Stomach (tissue), 8 donors: ENCODE measurements at regions not wholly inside any gene's neighbourhood (a gene's known extent, or its start where the extent isn't known, plus 50 kb on each side); places are given as distances from the start of the nearest gene placed in this dataset.

Source experiments
- DNase-seq, 2 donors: peaks; one replicate each; pipeline versions ENCODE4 v3.0.0 to v3.0.0-alpha.2; 2013 to 2019
- H3K27ac ChIP-seq, 5 donors: fragments of 200-600 bp in 4 of 5; sonication (generic) in 4 of 5; one replicate each; pipeline ENCODE4 v1.5.1; 2013 to 2019; ENCODE audit warnings: mild to moderate bottlenecking in 1 of 5, moderate library complexity in 1 of 5
- H3K27me3 ChIP-seq, 3 donors: fragments of 200-600 bp; sonication (generic); one replicate each; pipeline ENCODE4 v1.5.1; 2017 to 2019; ENCODE audit warnings: mixed run types in 1 of 3
- H3K36me3 ChIP-seq, 4 donors: fragments of 200-600 bp; sonication (generic); 1 replicate in 3 of 4; 2 replicates in 1 of 4; pipeline ENCODE4 v1.5.1; 2016 to 2019
- H3K4me1 ChIP-seq, 4 donors: fragments of 200-600 bp; sonication (generic); one replicate each; pipeline ENCODE4 v1.5.1; 2016 to 2019
- H3K4me3 ChIP-seq, 4 donors: fragments of 200-600 bp; sonication (generic) in 3 of 4; one replicate each; pipeline ENCODE4 v1.5.1; 2016 to 2019; ENCODE audit warnings: mild to moderate bottlenecking in 1 of 4
- H3K9me3 ChIP-seq, 4 donors: fragments of 200-600 bp; sonication (generic); one replicate each; pipeline ENCODE4 v1.5.1; 2016 to 2019
- EP300 ChIP-seq: sonication (generic); formaldehyde crosslinking; IDR thresholded peaks from one replicate; pipeline ENCODE4 v1.6.1; 2017; ENCODE audit warnings: antibody characterized with exemption
- POLR2A ChIP-seq, 4 donors: fragments of 450-650 bp; IDR thresholded peaks; one replicate each; pipeline ENCODE4 v1.6.1; 2016; ENCODE audit warnings: antibody characterized with exemption in 4 of 4, control low read depth in 2 of 4, mild to moderate bottlenecking in 1 of 4, moderate library complexity in 1 of 4
- POLR2AphosphoS5 ChIP-seq, 3 donors: sonication (generic); formaldehyde crosslinking; IDR thresholded peaks; one replicate each; pipeline ENCODE4 v1.6.1; 2016; ENCODE audit warnings: antibody characterized with exemption in 3 of 3
- WGBS, 5 donors: extraction: QIAGEN DNeasy Blood & Tissue Kit in 3 of 5; methylation state at CpG; one replicate each; pipeline versions ENCODE4 v1.1.5 to v1.1.7; 2013 to 2018; 5-methylcytosine and 5-hydroxymethylcytosine counted together
- intact Hi-C: fragments of 100-400 bp; cut with DNase I; formaldehyde crosslinking; loops from one replicate; pipeline ENCODE4 v1.15.1; 2023; ENCODE audit warnings: low total_unique reads
- TF ChIP-seq, protein P1 (sequence below), 7 experiments: fragments of 450-650 bp in 4 of 7; fragments of 200-600 bp in 3 of 7; sonication (generic) in 3 of 7; IDR thresholded peaks; one replicate each; pipeline ENCODE4 v1.5.1; 2016 to 2019; ENCODE audit warnings: antibody characterized with exemption in 7 of 7, control low read depth in 2 of 7, mild to moderate bottlenecking in 1 of 7
- donor health status: healthy with polysubstance abuse.
- donor health status: Bipolar disorder and iron deficiency.
- donor health status: healthy.

GRCh38 chr5:93145019-93145418 is 436.0 kb downstream of the NR2F1-AS1 start:
- Histone ChIP-seq H3K4me1 (no peaks in the 10 kb centered on the region), H3K36me3 (no peaks in the 10 kb centered on the region), H3K27me3 (no peaks in the 10 kb centered on the region), H3K9me3 (no peaks in the 10 kb centered on the region), H3K4me3 (no peak overlapping the region), H3K27ac (no peak overlapping the region)
- 96 to 98% (median 96%) methylated on average over 19 of the region's 19 CpGs for WGBS, 5 donors
- intact Hi-C loops: no loop called here
- no peak for DNase-seq
- no peak for TF ChIP-seq POLR2AphosphoS5 (IDR thresholded peaks at IDR 0.05)
- TF ChIP-seq, protein P1, sequence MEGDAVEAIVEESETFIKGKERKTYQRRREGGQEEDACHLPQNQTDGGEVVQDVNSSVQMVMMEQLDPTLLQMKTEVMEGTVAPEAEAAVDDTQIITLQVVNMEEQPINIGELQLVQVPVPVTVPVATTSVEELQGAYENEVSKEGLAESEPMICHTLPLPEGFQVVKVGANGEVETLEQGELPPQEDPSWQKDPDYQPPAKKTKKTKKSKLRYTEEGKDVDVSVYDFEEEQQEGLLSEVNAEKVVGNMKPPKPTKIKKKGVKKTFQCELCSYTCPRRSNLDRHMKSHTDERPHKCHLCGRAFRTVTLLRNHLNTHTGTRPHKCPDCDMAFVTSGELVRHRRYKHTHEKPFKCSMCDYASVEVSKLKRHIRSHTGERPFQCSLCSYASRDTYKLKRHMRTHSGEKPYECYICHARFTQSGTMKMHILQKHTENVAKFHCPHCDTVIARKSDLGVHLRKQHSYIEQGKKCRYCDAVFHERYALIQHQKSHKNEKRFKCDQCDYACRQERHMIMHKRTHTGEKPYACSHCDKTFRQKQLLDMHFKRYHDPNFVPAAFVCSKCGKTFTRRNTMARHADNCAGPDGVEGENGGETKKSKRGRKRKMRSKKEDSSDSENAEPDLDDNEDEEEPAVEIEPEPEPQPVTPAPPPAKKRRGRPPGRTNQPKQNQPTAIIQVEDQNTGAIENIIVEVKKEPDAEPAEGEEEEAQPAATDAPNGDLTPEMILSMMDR (IDR thresholded peaks at IDR 0.05): no peak
- no peak for TF ChIP-seq POLR2A (IDR thresholded peaks at IDR 0.05)
- TF ChIP-seq EP300: no peak

DNA sequence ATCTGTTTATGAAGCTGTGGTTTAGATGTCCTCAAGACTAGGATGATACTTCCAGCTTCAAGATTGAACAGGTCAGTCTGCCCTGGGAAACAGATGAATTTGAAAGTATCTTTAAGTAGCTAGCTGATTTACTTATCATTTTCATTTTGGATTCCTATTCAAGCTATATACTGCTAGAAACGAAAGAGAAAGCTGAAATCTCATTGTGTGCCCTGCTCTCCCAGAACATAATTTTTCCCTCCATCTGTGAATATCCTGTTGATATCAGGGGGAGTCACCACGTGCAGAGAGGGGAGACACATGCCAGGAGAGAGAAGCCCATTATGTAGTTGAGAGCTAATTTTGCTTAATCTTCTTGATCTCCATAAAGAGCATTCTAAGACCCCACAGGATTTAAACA is 439.1 kb downstream of the NR2F1-AS1 start:
- Histone ChIP-seq H3K9me3 (no peaks in the 10 kb centered on the region), H3K4me3 (no peak overlapping the region), H3K36me3 (no peaks in the 10 kb centered on the region), H3K4me1 (no peaks in the 10 kb centered on the region), H3K27ac (peak overlapping the region in 1 of 5 donors; percentile 5), H3K27me3 (no peaks in the 10 kb centered on the region)
- WGBS, 5 donors: 22 to 33% (median 28%) methylated on average over 2 of the region's 2 CpGs
- intact Hi-C loops: no loop called here
- DNase-seq: peak in 1 of 2 donors; percentile 19
- TF ChIP-seq, protein P1 (IDR thresholded peaks at IDR 0.05): no peak
- TF ChIP-seq POLR2AphosphoS5 (IDR thresholded peaks at IDR 0.05) (no peak), POLR2A (IDR thresholded peaks at IDR 0.05) (no peak), EP300 (no peak)

GRCh38 chr5:93130624-93131490 is 450.2 kb downstream of the NR2F1-AS1 start:
- peak overlapping the region in 3 of 5 donors; percentile 0 to 44 (median 33) for H3K27ac ChIP-seq
- WGBS, 5 donors: 57 to 73% (median 61%) methylated on average over 5 of the region's 5 CpGs

GRCh38 chr5:93126634-93127033 is 454.4 kb downstream of the NR2F1-AS1 start:
- peaks cover 0 to 25% (median 7%) of the 10 kb centered on the region in 4 donors for H3K4me1 ChIP-seq
- peak in 1 of 2 donors; percentile 16 for DNase-seq
- H3K27ac ChIP-seq: peak overlapping the region in 2 of 5 donors; percentile 34 to 43
- H3K4me3 ChIP-seq: no peak overlapping the region
- WGBS, 5 donors: 59 to 86% (median 75%) methylated on average over 1 of the region's 1 CpG
- no peaks in the 10 kb centered on the region for H3K27me3 ChIP-seq
- no peaks in the 10 kb centered on the region for H3K36me3 ChIP-seq
- intact Hi-C loops: no loop called here
- TF ChIP-seq, protein P1 (IDR thresholded peaks at IDR 0.05): no peak
- no peak for TF ChIP-seq POLR2A (IDR thresholded peaks at IDR 0.05)
- TF ChIP-seq EP300: no peak
- peak in 1 of 3 donors; percentile 11 for TF ChIP-seq POLR2AphosphoS5 (IDR thresholded peaks at IDR 0.05)
- no peaks in the 10 kb centered on the region for H3K9me3 ChIP-seq

More at GRCh38 chr5:93130624-93131490, 450.2 kb downstream of the NR2F1-AS1 start:
- no peak for TF ChIP-seq POLR2AphosphoS5 (IDR thresholded peaks at IDR 0.05)
- TF ChIP-seq EP300: no peak
- TF ChIP-seq POLR2A (IDR thresholded peaks at IDR 0.05): no peak
- TF ChIP-seq, protein P1 (IDR thresholded peaks at IDR 0.05): no peak
- intact Hi-C loops: no loop called here
- peaks cover 0 to 37% (median 10%) of the 10 kb centered on the region in 4 donors for H3K4me1 ChIP-seq
- no peak overlapping the region for H3K4me3 ChIP-seq
- H3K36me3 ChIP-seq: no peaks in the 10 kb centered on the region
- peak in 1 of 2 donors; percentile 32 for DNase-seq
- H3K9me3 ChIP-seq: no peaks in the 10 kb centered on the region
- no peaks in the 10 kb centered on the region for H3K27me3 ChIP-seq
